GM12892 (cell line): ENCODE measurements at regions not wholly inside any gene's neighbourhood (a gene's known extent, or its start where the extent isn't known, plus 50 kb on each side); places are given as distances from the start of the nearest gene placed in this dataset.

Experiments used
- POLR2A ChIP-seq: IDR thresholded peaks from 2 replicates; pipeline ENCODE4 v1.6.1; 2011; ENCODE audit warnings: low read depth, low read length, control low read depth
- POLR2AphosphoS5 ChIP-seq: IDR thresholded peaks from 2 replicates; pipeline ENCODE4 v1.6.1; 2011; ENCODE audit warnings: low read depth, low read length, control low read depth

DNA sequence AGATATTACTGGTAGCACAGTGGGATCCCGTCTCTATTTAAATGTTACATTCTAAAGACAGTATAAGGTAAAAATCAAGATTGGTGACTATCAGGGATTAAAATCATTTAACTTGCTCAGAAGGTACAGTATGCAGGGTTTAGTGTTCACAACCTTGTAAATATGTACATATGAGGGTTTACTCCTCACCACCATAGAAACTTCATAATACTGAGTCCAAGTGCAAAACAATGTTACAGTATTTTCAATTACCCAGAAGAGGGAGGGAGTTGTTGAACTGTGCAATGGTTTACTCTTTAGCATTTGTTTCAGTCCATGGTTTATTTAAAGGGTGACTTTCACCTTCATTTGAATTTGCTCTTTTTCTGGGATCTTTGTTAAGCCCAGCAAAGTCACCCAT lies 165.1 kb downstream of the ZNF621 start:
- no peak for TF ChIP-seq POLR2A
- no peak for TF ChIP-seq POLR2AphosphoS5
